HK-2 (cell line): ENCODE measurements at regions not wholly inside any gene's neighbourhood (a gene's known extent, or its start where the extent isn't known, plus 50 kb on each side); places are given as distances from the start of the nearest gene placed in this dataset.
"Not testable (repeated sequence)": the region's sequence is repeated elsewhere in the genome, so short reads cannot be mapped to it uniquely, and the experiment has no call there.

ENCODE experiments used
- DNase-seq: peaks from one replicate; pipeline ENCODE4 v3.0.0-alpha.2; 2018; ENCODE audit not compliant: unreplicated experiment

DNA sequence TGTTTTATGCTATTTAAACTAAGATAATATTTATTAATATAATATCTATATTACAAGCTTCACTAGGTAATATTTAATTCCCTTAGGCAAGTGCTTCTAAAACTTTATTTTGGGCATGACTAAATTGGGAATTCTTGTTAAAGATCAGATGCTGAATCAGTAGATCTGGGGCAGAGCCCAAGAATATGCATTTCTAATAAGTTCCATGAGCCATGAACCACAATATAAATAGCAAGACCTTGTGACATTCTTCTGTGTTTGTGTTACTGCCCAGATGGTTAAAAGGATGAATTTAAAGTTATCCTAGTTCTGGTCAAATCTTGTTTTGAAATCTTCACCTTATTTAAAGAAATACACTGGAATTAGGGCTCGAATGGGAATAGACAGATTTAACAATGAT, 258.4 kb upstream of the CACNA2D1 start:
- no peak for DNase-seq

DNA sequence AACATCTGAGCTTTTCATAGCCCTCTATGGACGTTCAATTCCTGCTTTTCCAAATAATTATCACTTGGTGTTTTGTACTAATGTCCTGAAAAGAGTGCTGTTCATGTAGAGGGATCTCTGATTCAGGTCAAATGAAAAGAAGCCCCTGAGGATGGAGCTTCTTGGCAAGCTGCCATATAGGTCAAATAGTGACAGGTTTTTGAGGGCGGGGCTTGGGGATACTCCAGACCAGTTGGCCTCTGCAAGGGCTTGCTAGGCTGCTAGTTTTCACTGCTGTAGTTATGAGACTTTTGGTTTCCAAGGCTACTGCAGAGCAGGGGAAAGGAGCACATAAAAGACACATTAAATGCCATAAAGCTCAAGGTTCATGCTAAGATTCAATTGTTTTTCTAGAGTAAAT, 257.2 kb upstream of the CACNA2D1 start:
- DNase-seq, result no peak

DNA sequence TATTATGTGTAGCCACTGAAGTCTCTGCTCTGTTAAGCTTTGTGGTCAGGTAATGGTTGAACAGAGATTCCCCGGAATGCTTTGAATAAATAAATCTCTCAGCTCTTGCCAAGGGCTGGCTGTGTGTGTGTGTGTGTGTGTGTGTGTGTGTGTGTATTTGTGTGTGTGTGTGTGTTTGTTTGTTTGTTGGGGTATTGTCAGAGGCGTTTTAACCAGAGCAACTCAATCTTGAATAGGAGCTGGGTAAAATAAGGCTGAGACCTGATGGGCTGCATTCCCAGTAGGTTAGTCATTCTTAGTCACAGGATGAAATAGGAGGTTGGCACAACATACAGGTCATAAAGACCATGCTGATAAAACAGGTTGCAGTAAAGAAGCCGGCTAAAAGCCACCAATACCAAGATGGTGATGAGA, 256.2 kb upstream of the CACNA2D1 start:
- DNase-seq, result peak; percentile 30

DNA sequence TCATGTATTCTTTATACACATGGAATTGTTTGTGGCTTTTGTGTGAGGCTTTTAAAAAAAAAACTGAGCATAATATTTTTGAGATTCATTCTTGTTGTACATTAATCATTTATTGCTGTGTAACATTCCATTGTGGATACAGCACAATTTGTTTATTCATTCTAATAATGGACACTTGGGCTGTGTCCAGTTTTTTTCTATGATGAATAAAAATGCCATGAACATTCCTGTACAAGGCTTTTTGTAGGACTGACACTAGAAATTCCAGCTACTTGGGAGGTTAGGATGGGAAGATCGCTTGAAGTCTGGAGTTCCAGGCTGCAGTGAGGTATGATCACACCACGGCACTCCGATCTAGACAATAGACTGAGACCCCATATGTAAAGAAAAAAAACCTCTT, 254.3 kb upstream of the CACNA2D1 start:
- no peak for DNase-seq

DNA sequence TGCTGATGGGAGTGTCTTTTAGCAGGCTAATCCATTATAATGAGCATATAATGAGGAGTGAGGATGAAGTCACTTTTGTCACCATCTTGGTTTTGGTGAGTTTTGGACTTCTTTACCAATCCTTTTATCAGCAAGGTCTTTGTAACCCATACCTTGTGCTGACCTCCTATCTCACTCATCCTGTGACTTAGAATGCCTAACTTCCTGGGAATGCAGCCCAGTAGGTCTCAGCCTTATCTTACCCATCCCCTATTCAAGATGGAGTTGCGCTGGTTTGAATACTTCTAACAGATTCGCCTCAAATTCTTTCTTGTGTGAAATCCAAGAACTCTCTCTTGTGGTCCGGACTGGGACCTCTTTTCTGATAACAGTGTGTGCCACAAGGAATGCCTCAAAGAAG, 253.1 kb upstream of the CACNA2D1 start:
- no peak for DNase-seq

GRCh38 chr7:82694022-82694421, 250.4 kb upstream of the CACNA2D1 start:
- no peak for DNase-seq

DNA sequence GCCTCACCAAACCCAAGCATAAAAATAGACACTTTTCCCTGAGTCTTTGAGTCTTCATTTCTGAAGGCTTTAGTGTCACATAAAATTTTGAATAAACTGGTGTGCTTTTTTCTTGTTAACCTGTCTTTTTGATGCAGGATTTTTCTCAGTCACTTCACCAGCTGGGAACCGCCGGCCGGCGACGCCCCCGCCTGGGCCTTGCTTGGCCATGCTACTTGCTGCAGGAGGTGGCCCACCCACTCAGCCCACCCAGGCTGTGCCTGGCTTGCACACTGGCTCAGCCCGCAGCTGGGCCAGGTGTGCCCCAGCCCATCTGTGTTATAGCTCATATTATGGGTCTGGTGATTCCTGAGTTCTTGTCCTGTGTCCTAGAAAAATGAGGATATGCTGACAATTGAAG, 247.4 kb upstream of the CACNA2D1 start:
- DNase-seq, result no peak

DNA sequence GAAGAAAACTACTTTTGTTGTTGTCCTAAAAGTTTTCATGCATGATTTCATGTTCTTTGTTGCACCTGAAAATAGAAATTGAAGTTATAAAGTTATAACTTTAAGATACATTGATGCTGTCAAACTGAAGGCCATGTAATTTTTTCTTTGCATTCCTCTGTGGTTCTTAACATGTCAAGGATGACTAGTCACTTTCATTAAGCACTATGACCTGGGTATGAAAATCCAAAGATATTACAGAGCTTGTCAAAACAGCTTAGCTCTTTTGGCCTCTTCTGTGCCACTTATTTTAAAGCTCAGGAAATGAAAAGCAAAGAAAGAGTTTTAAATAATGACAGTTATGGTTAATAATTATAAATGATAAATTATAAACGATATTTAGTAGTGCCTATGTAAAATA, 241.6 kb upstream of the CACNA2D1 start:
- no peak for DNase-seq

GRCh38 chr7:82678716-82679115, 235.1 kb upstream of the CACNA2D1 start:
- DNase-seq, result no peak

- no peak for DNase-seq
These were observed 234.7 kb upstream of the CACNA2D1 start for GRCh38 chr7:82678259-82678658.

DNA sequence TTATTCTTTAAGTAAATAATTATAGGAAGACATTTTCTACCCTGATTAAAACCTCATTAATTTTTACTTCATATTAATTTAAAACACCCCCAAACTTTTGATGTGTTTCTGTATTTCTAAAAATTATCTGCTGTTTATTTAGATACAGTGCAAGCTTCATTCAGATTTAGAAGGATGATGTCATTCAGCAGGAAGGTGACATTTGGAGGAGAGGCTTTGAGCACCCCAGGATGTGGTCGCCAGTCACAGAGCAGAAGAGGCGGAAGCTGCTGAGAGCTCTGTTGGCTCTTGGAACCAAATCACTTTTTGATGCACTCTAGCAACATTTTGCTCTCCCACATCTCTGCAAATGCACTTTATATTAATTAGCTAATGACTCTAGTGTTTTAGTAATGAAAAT, 233.9 kb upstream of the CACNA2D1 start:
- DNase-seq, result no peak

DNA sequence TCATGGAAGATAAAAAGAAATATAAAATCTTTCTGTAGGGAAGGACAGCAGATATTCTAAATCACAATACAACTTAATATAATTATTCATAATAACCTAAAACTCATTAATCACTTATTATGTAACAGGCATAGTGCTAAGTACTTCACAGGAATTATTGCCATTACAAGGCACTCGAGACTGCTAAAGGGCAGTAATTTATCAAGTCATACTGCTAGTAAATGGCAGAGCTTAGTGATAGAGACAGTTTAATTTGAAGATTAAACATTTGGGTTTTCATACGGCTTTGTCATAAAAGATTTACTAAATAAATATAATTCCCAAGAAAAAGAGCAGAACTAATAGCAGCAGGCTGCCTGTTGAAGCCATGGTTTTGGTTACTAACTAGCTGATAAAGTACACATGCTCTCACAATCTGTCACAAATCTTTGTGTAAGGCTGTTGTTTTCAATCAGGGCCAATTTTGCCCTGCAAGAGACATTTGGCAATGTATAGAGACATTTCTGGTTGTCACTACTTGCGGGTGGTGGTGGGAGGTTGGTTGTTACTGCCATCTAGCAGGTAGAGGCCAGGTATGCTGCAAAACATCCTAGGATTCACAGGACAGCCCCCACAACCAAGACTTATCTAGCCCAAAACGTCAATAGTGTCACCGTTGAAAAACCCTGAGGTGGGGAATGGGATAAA, 233.3 kb upstream of the CACNA2D1 start:
- DNase-seq, result no peak

GRCh38 chr7:82675396-82675795, 231.8 kb upstream of the CACNA2D1 start:
- no peak for DNase-seq

DNA sequence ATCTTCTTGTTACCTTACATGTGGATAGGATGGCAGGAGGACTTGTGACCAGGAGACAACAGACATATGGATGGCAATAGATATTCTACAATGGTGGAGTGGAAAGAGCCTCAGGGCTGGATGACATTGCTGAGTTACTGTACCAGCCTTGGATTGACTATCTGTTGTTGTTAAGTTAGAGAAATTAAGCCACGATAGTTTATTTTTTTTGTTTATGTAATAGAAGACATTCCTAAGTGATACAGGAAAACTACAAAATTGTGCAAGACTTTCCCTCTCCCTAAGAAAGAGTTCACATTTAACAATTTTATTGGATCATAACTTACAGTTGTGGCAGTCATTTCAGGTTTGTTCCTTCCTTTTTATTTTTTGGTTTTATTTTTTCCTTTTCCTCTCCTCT, 230.7 kb upstream of the CACNA2D1 start:
- no peak for DNase-seq

- no peak for DNase-seq
These were observed 228.5 kb upstream of the CACNA2D1 start for GRCh38 chr7:82672078-82672477.

- no peak for DNase-seq
These were observed 225.6 kb upstream of the CACNA2D1 start for GRCh38 chr7:82669141-82669540.

GRCh38 chr7:82668676-82669075, 225.1 kb upstream of the CACNA2D1 start:
- DNase-seq, result no peak

- no peak for DNase-seq
These were observed 222.5 kb upstream of the CACNA2D1 start for GRCh38 chr7:82665966-82666507.

GRCh38 chr7:82655965-82656364, 212.4 kb upstream of the CACNA2D1 start:
- DNase-seq, result no peak

DNA sequence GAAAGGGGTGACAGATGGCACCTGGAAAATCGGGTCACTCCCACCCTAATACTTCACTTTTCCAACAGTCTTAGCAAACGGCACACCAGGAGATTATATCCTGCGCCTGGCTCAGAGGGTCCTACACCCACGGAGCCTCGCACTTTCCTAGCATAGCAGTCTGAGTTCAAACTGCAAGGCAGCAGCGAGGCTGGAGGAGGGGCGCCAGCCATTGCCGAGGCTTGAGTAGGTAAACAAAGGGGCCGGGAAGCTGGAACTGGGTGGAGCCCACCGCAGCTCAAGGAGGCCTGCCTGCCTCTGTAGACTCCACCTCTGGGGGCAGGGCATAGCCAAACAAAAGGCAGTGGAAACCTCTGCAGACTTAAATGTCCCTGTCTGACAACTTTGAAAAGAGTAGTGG, 206.5 kb upstream of the CACNA2D1 start:
- DNase-seq, result not testable (repeated sequence)

DNA sequence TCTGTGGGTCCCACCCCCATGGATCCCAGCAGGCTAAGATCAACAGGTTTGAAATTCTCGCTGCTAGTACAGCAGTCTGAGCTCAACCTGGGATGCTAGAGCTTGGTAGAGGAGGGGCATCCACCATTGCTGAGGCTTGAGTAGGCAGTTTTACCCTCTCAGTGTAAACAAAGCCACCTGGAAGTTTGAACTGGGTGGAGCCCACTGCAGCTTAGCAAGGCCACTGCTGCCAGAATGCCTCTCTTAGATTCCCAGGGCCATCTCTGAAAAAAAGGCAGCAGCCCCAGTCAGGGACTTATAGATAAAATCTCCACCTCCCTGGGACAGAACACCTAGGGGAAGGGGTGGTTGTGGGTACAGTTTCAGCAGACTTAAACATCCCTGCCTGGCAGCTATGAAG, 190.0 kb upstream of the CACNA2D1 start:
- no peak for DNase-seq

GRCh38 chr7:82631998-82632397, 188.4 kb upstream of the CACNA2D1 start:
- DNase-seq, result no peak

- no peak for DNase-seq
These were observed 186.0 kb upstream of the CACNA2D1 start for GRCh38 chr7:82629583-82629982.

DNA sequence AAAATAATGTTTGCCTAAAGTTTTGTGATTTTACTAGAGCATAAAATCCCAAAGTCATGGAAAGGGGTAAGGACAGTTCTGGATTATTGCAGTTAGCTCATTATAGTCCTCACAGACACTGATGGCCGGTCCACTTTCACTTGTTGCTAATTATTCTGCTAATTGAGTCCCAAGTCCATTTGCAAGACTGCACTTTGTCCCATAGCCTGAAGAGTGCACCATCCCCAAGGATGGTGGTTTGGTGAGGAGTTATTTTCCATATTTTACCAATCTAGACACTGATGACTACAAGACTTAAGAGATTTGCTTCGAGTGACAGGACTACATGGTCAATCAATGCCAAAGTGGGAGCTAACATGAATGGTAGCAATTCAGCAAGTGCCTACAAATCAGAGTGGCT, 181.8 kb upstream of the CACNA2D1 start:
- DNase-seq, result no peak
